ENCODE measurements at regions not wholly inside any gene's neighbourhood (a gene's known extent, or its start where the extent isn't known, plus 50 kb on each side); places are given as distances from the start of the nearest gene placed in this dataset.

- Histone ChIP-seq H3K36me3 (ENCODE audit: insufficient read depth, low read length) (no peaks in the 10 kb centered on the region), H3K27me3 (ENCODE audit: insufficient read depth, low read length, poor library complexity, severe bottlenecking) (no peaks in the 10 kb centered on the region), H3K9me3 (ENCODE audit: low read length) (no peaks in the 10 kb centered on the region), H3K27ac (ENCODE audit: low read depth, low read length) (no peak overlapping the region), H3K4me1 (ENCODE audit: insufficient read depth, low read length) (no peaks in the 10 kb centered on the region), H3K4me3 (ENCODE audit: low read length) (no peak overlapping the region)
- POLR2A ChIA-PET: no interaction called here
- H3K4me1 Mint-ChIP-seq: no peaks in the 10 kb centered on the region
- DNase-seq: no peak
- H3K36me3 Mint-ChIP-seq: no peaks in the 10 kb centered on the region
- peaks cover 0 to 6% of the 10 kb centered on the region in 2 donors for H3K27me3 Mint-ChIP-seq
- H3K4me3 Mint-ChIP-seq: no peak overlapping the region
- H3K9me3 Mint-ChIP-seq: peaks cover 0 to 7% (median 0%) of the 10 kb centered on the region in 5 donors
- CTCF ChIA-PET: no interaction called here
- no peak overlapping the region for H3K27ac Mint-ChIP-seq
Measured at GRCh38 chr18:47461406-47461948, 210.0 kb upstream of the SKOR2 start.

GRCh38 chr18:47458483-47458882, 207.0 kb upstream of the SKOR2 start:
- Mint-ChIP-seq H3K4me3 (no peak overlapping the region), H3K27ac (no peak overlapping the region), H3K9me3 (peaks cover 0 to 5% (median 0%) of the 10 kb centered on the region in 5 donors), H3K27me3 (peaks cover 0 to 6% of the 10 kb centered on the region in 2 donors), H3K4me1 (no peaks in the 10 kb centered on the region), H3K36me3 (no peaks in the 10 kb centered on the region)
- Histone ChIP-seq H3K27ac (ENCODE audit: low read depth, low read length) (no peak overlapping the region), H3K27me3 (ENCODE audit: insufficient read depth, low read length, poor library complexity, severe bottlenecking) (no peaks in the 10 kb centered on the region), H3K4me3 (ENCODE audit: low read length) (no peak overlapping the region), H3K36me3 (ENCODE audit: insufficient read depth, low read length) (no peaks in the 10 kb centered on the region), H3K9me3 (ENCODE audit: low read length) (no peaks in the 10 kb centered on the region), H3K4me1 (ENCODE audit: insufficient read depth, low read length) (no peaks in the 10 kb centered on the region)
- ChIA-PET POLR2A (no interaction called here), CTCF (no interaction called here)
- no peak for DNase-seq

- no peaks in the 10 kb centered on the region for H3K36me3 Mint-ChIP-seq
- peaks cover 0 to 6% of the 10 kb centered on the region in 2 donors for H3K27me3 Mint-ChIP-seq
- no peaks in the 10 kb centered on the region for H3K36me3 ChIP-seq (ENCODE audit: insufficient read depth, low read length)
- H3K27ac Mint-ChIP-seq: no peak overlapping the region
- no peak overlapping the region for H3K27ac ChIP-seq (ENCODE audit: low read depth, low read length)
- no peaks in the 10 kb centered on the region for H3K9me3 ChIP-seq (ENCODE audit: low read length)
- no peaks in the 10 kb centered on the region for H3K4me1 Mint-ChIP-seq
- no peak overlapping the region for H3K4me3 ChIP-seq (ENCODE audit: low read length)
- DNase-seq: no peak
- no peaks in the 10 kb centered on the region for H3K4me1 ChIP-seq (ENCODE audit: insufficient read depth, low read length)
- CTCF ChIA-PET: no interaction called here
- POLR2A ChIA-PET: no interaction called here
- H3K9me3 Mint-ChIP-seq: peaks cover 0 to 5% (median 0%) of the 10 kb centered on the region in 5 donors
- H3K27me3 ChIP-seq (ENCODE audit: insufficient read depth, low read length, poor library complexity, severe bottlenecking): no peaks in the 10 kb centered on the region
- no peak overlapping the region for H3K4me3 Mint-ChIP-seq
Measured at GRCh38 chr18:47457614-47458013, 206.2 kb upstream of the SKOR2 start.

GRCh38 chr18:47453038-47453437, 201.6 kb upstream of the SKOR2 start:
- ChIA-PET POLR2A (no interaction called here), CTCF (no interaction called here)
- H3K4me3 Mint-ChIP-seq: no peak overlapping the region
- H3K9me3 Mint-ChIP-seq: peaks cover 0 to 5% (median 0%) of the 10 kb centered on the region in 5 donors
- H3K27ac Mint-ChIP-seq: no peak overlapping the region
- H3K4me1 Mint-ChIP-seq: no peaks in the 10 kb centered on the region
- H3K9me3 ChIP-seq (ENCODE audit: low read length): no peaks in the 10 kb centered on the region
- no peak overlapping the region for H3K27ac ChIP-seq (ENCODE audit: low read depth, low read length)
- no peak overlapping the region for H3K4me3 ChIP-seq (ENCODE audit: low read length)
- H3K36me3 ChIP-seq (ENCODE audit: insufficient read depth, low read length): no peaks in the 10 kb centered on the region
- no peaks in the 10 kb centered on the region for H3K27me3 ChIP-seq (ENCODE audit: insufficient read depth, low read length, poor library complexity, severe bottlenecking)
- DNase-seq: no peak
- H3K4me1 ChIP-seq (ENCODE audit: insufficient read depth, low read length): no peaks in the 10 kb centered on the region
- peaks cover 0 to 3% of the 10 kb centered on the region in 2 donors for H3K27me3 Mint-ChIP-seq
- H3K36me3 Mint-ChIP-seq: no peaks in the 10 kb centered on the region

GRCh38 chr18:47448956-47449355, 197.5 kb upstream of the SKOR2 start:
- no peaks in the 10 kb centered on the region for H3K36me3 ChIP-seq (ENCODE audit: insufficient read depth, low read length)
- H3K27ac Mint-ChIP-seq: no peak overlapping the region
- POLR2A ChIA-PET: no interaction called here
- H3K27me3 Mint-ChIP-seq: peaks cover 0 to 3% of the 10 kb centered on the region in 2 donors
- peaks cover 0 to 10% (median 7%) of the 10 kb centered on the region in 5 donors for H3K9me3 Mint-ChIP-seq
- H3K27ac ChIP-seq (ENCODE audit: low read depth, low read length): no peak overlapping the region
- H3K36me3 Mint-ChIP-seq: no peaks in the 10 kb centered on the region
- no peak overlapping the region for H3K4me3 ChIP-seq (ENCODE audit: low read length)
- H3K4me1 ChIP-seq (ENCODE audit: insufficient read depth, low read length): no peaks in the 10 kb centered on the region
- DNase-seq: no peak
- H3K4me1 Mint-ChIP-seq: no peaks in the 10 kb centered on the region
- no peaks in the 10 kb centered on the region for H3K27me3 ChIP-seq (ENCODE audit: insufficient read depth, low read length, poor library complexity, severe bottlenecking)
- CTCF ChIA-PET: no interaction called here
- no peaks in the 10 kb centered on the region for H3K9me3 ChIP-seq (ENCODE audit: low read length)
- H3K4me3 Mint-ChIP-seq: no peak overlapping the region

- ChIA-PET CTCF (no interaction called here), POLR2A (no interaction called here)
- Histone ChIP-seq H3K4me3 (ENCODE audit: low read length) (no peak overlapping the region), H3K27ac (ENCODE audit: low read depth, low read length) (no peak overlapping the region), H3K27me3 (ENCODE audit: insufficient read depth, low read length, poor library complexity, severe bottlenecking) (no peaks in the 10 kb centered on the region), H3K4me1 (ENCODE audit: insufficient read depth, low read length) (no peaks in the 10 kb centered on the region), H3K36me3 (ENCODE audit: insufficient read depth, low read length) (no peaks in the 10 kb centered on the region), H3K9me3 (ENCODE audit: low read length) (no peaks in the 10 kb centered on the region)
- no peak for DNase-seq
- Mint-ChIP-seq H3K9me3 (peaks cover 0 to 12% (median 5%) of the 10 kb centered on the region in 5 donors), H3K27me3 (peaks cover 0 to 7% of the 10 kb centered on the region in 2 donors), H3K4me3 (no peak overlapping the region), H3K36me3 (no peaks in the 10 kb centered on the region), H3K27ac (no peak overlapping the region), H3K4me1 (no peaks in the 10 kb centered on the region)
Measured at GRCh38 chr18:47441914-47442313, 190.5 kb upstream of the SKOR2 start.

- no peak for DNase-seq
- no peaks in the 10 kb centered on the region for H3K4me1 ChIP-seq (ENCODE audit: insufficient read depth, low read length)
- H3K9me3 Mint-ChIP-seq: peaks cover 0 to 4% (median 0%) of the 10 kb centered on the region in 5 donors
Measured at GRCh38 chr18:47438001-47438400, 186.5 kb upstream of the SKOR2 start.

GRCh38 chr18:47436871-47437270, 185.4 kb upstream of the SKOR2 start:
- H3K4me3 Mint-ChIP-seq: no peak overlapping the region
- H3K36me3 Mint-ChIP-seq: no peaks in the 10 kb centered on the region
- H3K9me3 Mint-ChIP-seq: peaks cover 0 to 4% (median 0%) of the 10 kb centered on the region in 5 donors
- no peaks in the 10 kb centered on the region for H3K4me1 Mint-ChIP-seq
- Histone ChIP-seq H3K27ac (ENCODE audit: low read depth, low read length) (no peak overlapping the region), H3K9me3 (ENCODE audit: low read length) (no peaks in the 10 kb centered on the region), H3K4me1 (ENCODE audit: insufficient read depth, low read length) (no peaks in the 10 kb centered on the region), H3K36me3 (ENCODE audit: insufficient read depth, low read length) (no peaks in the 10 kb centered on the region), H3K4me3 (ENCODE audit: low read length) (no peak overlapping the region), H3K27me3 (ENCODE audit: insufficient read depth, low read length, poor library complexity, severe bottlenecking) (no peaks in the 10 kb centered on the region)
- H3K27ac Mint-ChIP-seq: no peak overlapping the region
- H3K27me3 Mint-ChIP-seq: peaks cover 3 to 8% of the 10 kb centered on the region in 2 donors
- POLR2A ChIA-PET: no interaction called here
- CTCF ChIA-PET: no interaction called here
- no peak for DNase-seq

More at GRCh38 chr18:47438001-47438400, 186.5 kb upstream of the SKOR2 start:
- peaks cover 3 to 8% of the 10 kb centered on the region in 2 donors for H3K27me3 Mint-ChIP-seq
- H3K27me3 ChIP-seq (ENCODE audit: insufficient read depth, low read length, poor library complexity, severe bottlenecking): no peaks in the 10 kb centered on the region
- H3K36me3 ChIP-seq (ENCODE audit: insufficient read depth, low read length): no peaks in the 10 kb centered on the region
- POLR2A ChIA-PET: no interaction called here
- no peak overlapping the region for H3K27ac ChIP-seq (ENCODE audit: low read depth, low read length)
- H3K4me3 Mint-ChIP-seq: no peak overlapping the region
- no peaks in the 10 kb centered on the region for H3K4me1 Mint-ChIP-seq
- CTCF ChIA-PET: no interaction called here
- no peak overlapping the region for H3K4me3 ChIP-seq (ENCODE audit: low read length)
- H3K36me3 Mint-ChIP-seq: no peaks in the 10 kb centered on the region
- no peak overlapping the region for H3K27ac Mint-ChIP-seq
- H3K9me3 ChIP-seq (ENCODE audit: low read length): no peaks in the 10 kb centered on the region

Data from CD8-positive, alpha-beta memory T cell (primary cell).